ENCODE measurements at regions not wholly inside any gene's neighbourhood (a gene's known extent, or its start where the extent isn't known, plus 50 kb on each side); places are given as distances from the start of the nearest gene placed in this dataset.
"Not testable (repeated sequence)": the region's sequence is repeated elsewhere in the genome, so short reads cannot be mapped to it uniquely, and the experiment has no call there.

- H3K4me3 ChIP-seq: no peak overlapping the region
- no peaks in the 10 kb centered on the region for H3K4me1 ChIP-seq
- no peaks in the 10 kb centered on the region for H3K36me3 ChIP-seq (ENCODE audit: low read depth, missing control alignments)
- no peaks in the 10 kb centered on the region for H3K9me3 ChIP-seq
- no peaks in the 10 kb centered on the region for H3K27me3 ChIP-seq
- DNase-seq: no peak
- TF ChIP-seq POLR2A (IDR thresholded peaks at IDR 0.05): no peak
- TF ChIP-seq CTCF (IDR thresholded peaks at IDR 0.05): no peak
- H3K27ac ChIP-seq: no peak overlapping the region
- intact Hi-C loops (cut with DNase I; ENCODE audit: low total_unique reads): no loop called here
- WGBS, 2 donors: 48 to 55% methylated on average over 19 to 22 of the region's 22 CpGs
Measured at GRCh38 chr11:64438986-64439771, 80.2 kb downstream of the RPS6KA4 start.

- DNase-seq; H3K4me3 ChIP-seq; H3K9me3 ChIP-seq; H3K4me1 ChIP-seq; H3K27ac ChIP-seq; H3K36me3 ChIP-seq (ENCODE audit: low read depth, missing control alignments); intact Hi-C loops (cut with DNase I; ENCODE audit: low total_unique reads); H3K27me3 ChIP-seq: not testable (repeated sequence)
- 93 to 94% methylated on average over 8 of the region's 8 CpGs for WGBS, 2 donors
Measured at GRCh38 chr11:64439772-64440491, 81.0 kb downstream of the RPS6KA4 start.

- no peak overlapping the region for H3K4me3 ChIP-seq
- H3K9me3 ChIP-seq: no peaks in the 10 kb centered on the region
- H3K27ac ChIP-seq: no peak overlapping the region
- TF ChIP-seq CTCF (IDR thresholded peaks at IDR 0.05) (no peak), POLR2A (IDR thresholded peaks at IDR 0.05) (no peak)
- H3K27me3 ChIP-seq: no peaks in the 10 kb centered on the region
- intact Hi-C loops (cut with DNase I; ENCODE audit: low total_unique reads): no loop called here
- WGBS, 2 donors: 58 to 69% methylated on average over 11 of the region's 11 CpGs
- no peaks in the 10 kb centered on the region for H3K4me1 ChIP-seq
- no peaks in the 10 kb centered on the region for H3K36me3 ChIP-seq (ENCODE audit: low read depth, missing control alignments)
- no peak for DNase-seq
Measured at GRCh38 chr11:64441127-64441526, 82.2 kb downstream of the RPS6KA4 start.

- no peak overlapping the region for H3K27ac ChIP-seq
- WGBS, 2 donors: 90 to 92% methylated on average over 5 of the region's 5 CpGs
- H3K4me1 ChIP-seq: no peaks in the 10 kb centered on the region
- no peaks in the 10 kb centered on the region for H3K36me3 ChIP-seq (ENCODE audit: low read depth, missing control alignments)
- TF ChIP-seq POLR2A (IDR thresholded peaks at IDR 0.05) (no peak), CTCF (IDR thresholded peaks at IDR 0.05) (no peak)
- no peaks in the 10 kb centered on the region for H3K27me3 ChIP-seq
- H3K9me3 ChIP-seq: no peaks in the 10 kb centered on the region
- no peak overlapping the region for H3K4me3 ChIP-seq
- DNase-seq: no peak
- intact Hi-C loops (cut with DNase I; ENCODE audit: low total_unique reads): no loop called here
Measured at GRCh38 chr11:64443001-64443400, 84.0 kb downstream of the RPS6KA4 start.

GRCh38 chr11:64444838-64445441, 86.0 kb downstream of the RPS6KA4 start:
- no peaks in the 10 kb centered on the region for H3K36me3 ChIP-seq (ENCODE audit: low read depth, missing control alignments)
- 80 to 84% methylated on average over 4 of the region's 4 CpGs for WGBS, 2 donors

More at GRCh38 chr11:64444838-64445441, 86.0 kb downstream of the RPS6KA4 start:
- no peak for DNase-seq
- intact Hi-C loops (cut with DNase I; ENCODE audit: low total_unique reads): no loop called here
- TF ChIP-seq POLR2A (IDR thresholded peaks at IDR 0.05): no peak
- TF ChIP-seq CTCF (IDR thresholded peaks at IDR 0.05): no peak
- no peaks in the 10 kb centered on the region for H3K27me3 ChIP-seq
- no peaks in the 10 kb centered on the region for H3K4me1 ChIP-seq
- no peaks in the 10 kb centered on the region for H3K9me3 ChIP-seq
- no peak overlapping the region for H3K27ac ChIP-seq
- no peak overlapping the region for H3K4me3 ChIP-seq

All from testis (tissue), 2 donors.